ENCODE measurements at regions not wholly inside any gene's neighbourhood (a gene's known extent, or its start where the extent isn't known, plus 50 kb on each side); places are given as distances from the start of the nearest gene placed in this dataset.

- no peak for TF ChIP-seq CTCF (conservative IDR thresholded peaks at IDR 0.05; ENCODE audit: low read depth in 2 of 2)
- no peak for TF ChIP-seq POLR2AphosphoS5 (IDR thresholded peaks at IDR 0.05; ENCODE audit: low read depth)
- TF ChIP-seq EZH2phosphoT487 (IDR thresholded peaks at IDR 0.05; ENCODE audit: unreplicated experiment) = no peak
- no peak for TF ChIP-seq EZH2 (IDR thresholded peaks at IDR 0.05; ENCODE audit: low read depth, unreplicated experiment)
Observed at GRCh38 chrX:113726466-113726865, 857.4 kb upstream of the HTR2C start.

All from GM23338 (cell line).